ENCODE measurements at regions not wholly inside any gene's neighbourhood (a gene's known extent, or its start where the extent isn't known, plus 50 kb on each side); places are given as distances from the start of the nearest gene placed in this dataset.

DNA sequence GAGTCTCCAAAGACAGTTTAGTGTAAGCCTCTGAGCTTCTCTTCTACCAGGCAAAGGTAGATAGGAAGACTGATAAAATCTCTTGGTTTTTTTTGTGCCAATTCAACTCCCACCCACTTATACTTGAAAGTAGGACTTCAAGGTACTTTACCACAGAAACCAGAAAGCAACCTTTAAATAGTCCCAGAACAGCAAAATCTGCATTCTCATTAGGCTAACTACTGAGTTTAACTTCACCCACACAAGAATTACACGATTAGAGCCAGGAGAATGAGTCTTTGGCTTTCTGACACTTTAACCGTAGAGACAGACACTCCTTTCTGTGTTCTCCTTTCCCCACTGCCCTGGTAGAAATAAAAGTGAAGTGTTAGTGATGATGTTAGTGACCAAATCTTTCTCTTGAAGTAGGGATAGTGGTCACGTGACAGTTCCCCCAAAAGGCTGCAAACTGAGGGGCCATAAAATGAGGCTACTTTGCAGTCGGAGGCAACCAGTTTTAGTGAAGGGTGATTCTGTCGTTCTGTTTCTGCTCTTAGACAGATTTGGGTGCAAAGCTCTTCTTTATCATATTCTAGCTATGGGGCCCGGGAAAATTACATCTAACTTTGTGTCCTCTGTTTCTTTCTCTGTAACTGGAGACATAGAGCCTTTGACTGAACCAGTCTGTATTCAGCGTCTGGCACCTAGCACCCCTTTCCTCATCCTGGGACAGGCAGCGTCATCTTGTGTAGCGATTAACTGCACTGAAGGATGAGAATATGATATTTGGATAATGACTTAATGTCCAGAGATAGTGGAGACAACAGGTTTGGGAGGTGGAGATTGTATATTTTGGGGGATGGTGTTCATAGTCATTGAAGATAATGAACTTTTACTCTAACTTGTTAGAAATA is 206.4 kb upstream of the CITED2 start:
- no peaks in the 10 kb centered on the region for H3K9me3 ChIP-seq (ENCODE audit: insufficient read depth, low read depth, low read length)
- H3K27me3 ChIP-seq (ENCODE audit: insufficient read depth, low read length) = no peaks in the 10 kb centered on the region
- 92% methylated on average over 9 of the region's 9 CpGs for WGBS
- H3K36me3 ChIP-seq (ENCODE audit: insufficient read depth, low read length) = no peaks in the 10 kb centered on the region
- no peak overlapping the region for H3K9ac ChIP-seq (ENCODE audit: low read depth, low read length)
- no peak overlapping the region for H3K27ac ChIP-seq (ENCODE audit: low read depth, low read length)
- no peak overlapping the region for H3K4me3 ChIP-seq (ENCODE audit: low read length)
- H3K4me1 ChIP-seq (ENCODE audit: insufficient read depth, low read length) = peaks cover 9% of the 10 kb centered on the region

DNA sequence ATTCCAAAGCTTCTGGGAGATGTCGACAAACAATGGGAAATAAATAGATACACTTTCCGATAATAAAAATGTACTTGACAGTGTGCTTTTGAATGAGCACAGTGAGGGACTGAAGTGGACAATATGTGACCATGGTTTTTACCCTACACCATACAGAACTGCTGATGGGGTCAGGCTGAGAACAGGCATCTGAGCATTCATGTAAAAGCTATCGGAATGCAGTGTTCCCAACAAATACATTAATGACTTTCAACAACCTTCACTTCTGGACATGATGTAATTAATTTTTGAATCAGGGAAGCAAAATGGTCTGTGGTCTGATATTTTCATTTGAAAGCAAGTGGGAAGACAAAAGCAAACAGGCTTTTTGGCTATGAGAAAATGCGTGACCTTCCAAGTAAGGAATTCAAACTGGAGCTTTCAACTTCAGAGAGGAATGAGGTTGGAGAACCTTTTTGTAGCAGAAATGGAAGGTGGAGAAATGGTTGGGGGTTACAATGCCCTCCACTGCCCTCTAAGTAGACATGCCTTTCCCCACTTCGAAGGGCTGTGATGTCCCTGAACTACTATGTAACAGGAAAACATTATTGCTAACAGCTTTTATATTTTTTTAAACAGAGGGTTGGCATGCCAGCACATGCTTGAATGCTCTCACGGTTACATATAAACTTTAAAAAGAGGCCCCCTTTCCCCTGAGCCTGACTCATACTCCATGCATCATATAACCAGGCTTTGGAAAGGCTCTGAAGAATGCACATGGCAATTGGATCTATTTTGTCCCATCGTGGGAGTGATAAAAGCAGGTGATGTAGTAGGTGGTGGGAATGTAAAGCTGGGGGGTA is 203.5 kb upstream of the CITED2 start:
- Histone ChIP-seq H3K27me3 (ENCODE audit: insufficient read depth, low read length) (no peaks in the 10 kb centered on the region), H3K9ac (ENCODE audit: low read depth, low read length) (no peak overlapping the region), H3K9me3 (ENCODE audit: insufficient read depth, low read depth, low read length) (no peaks in the 10 kb centered on the region), H3K36me3 (ENCODE audit: insufficient read depth, low read length) (no peaks in the 10 kb centered on the region), H3K4me1 (ENCODE audit: insufficient read depth, low read length) (peaks cover 9% of the 10 kb centered on the region), H3K4me3 (ENCODE audit: low read length) (no peak overlapping the region), H3K27ac (ENCODE audit: low read depth, low read length) (peak overlapping the region; percentile 18; the same call in 1 of the 2 replicates)
- WGBS = 82% methylated on average over 7 of the region's 7 CpGs

DNA sequence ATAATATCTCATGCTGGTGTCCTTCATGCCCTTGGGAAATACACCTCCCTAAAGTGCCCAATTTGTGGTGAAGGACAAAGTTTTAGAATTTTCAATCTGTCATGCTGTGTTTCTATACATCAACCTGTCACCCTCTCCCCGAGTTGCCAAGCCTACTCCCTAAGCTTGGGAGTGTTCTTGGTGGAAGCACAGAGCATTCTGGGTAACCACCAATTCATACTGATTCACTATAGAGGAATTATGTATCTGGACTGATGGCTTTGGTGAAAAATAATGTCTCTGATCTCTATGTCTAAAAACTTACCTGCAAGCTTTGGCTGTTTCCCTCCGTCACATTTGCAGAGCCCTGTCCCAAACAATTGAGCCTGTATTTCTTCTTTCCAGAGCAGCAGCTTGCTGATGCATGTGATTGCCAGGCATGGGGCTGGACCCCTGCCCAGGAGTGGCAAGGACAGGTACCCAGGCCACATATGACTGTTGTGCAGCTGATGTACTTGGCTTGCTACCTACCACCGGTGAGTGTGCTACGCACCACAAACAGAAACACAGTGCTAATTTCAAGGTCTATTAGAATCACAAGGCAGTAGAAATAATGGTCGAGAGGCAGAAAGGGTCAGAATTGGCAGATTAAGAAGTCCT is 202.8 kb upstream of the CITED2 start:
- Histone ChIP-seq H3K36me3 (ENCODE audit: insufficient read depth, low read length) (no peaks in the 10 kb centered on the region), H3K27me3 (ENCODE audit: insufficient read depth, low read length) (no peaks in the 10 kb centered on the region), H3K4me1 (ENCODE audit: insufficient read depth, low read length) (peaks cover 9% of the 10 kb centered on the region), H3K4me3 (ENCODE audit: low read length) (no peak overlapping the region), H3K27ac (ENCODE audit: low read depth, low read length) (no peak overlapping the region), H3K9ac (ENCODE audit: low read depth, low read length) (no peak overlapping the region), H3K9me3 (ENCODE audit: insufficient read depth, low read depth, low read length) (no peaks in the 10 kb centered on the region)
- WGBS = 99% methylated on average over 5 of the region's 5 CpGs

DNA sequence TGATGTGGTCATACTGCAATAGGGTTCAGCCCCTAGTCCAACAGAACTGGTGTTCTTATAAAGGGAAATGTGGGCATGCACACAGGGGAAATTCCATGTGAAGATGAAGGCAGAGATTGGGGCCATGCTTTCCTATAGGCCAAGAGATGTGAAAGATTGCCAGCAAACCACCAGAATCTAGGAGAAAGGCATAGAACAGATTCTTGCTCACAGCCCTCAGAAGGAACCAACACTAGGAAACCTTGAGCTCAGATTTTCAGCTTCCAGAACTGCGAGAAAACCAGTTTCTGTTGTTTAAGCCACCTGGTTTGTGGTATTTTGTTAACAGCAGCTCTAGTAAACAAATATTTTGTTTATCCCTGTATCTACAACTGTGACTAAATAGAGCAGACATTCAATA is 197.6 kb upstream of the CITED2 start:
- Histone ChIP-seq H3K36me3 (ENCODE audit: insufficient read depth, low read length) (no peaks in the 10 kb centered on the region), H3K9me3 (ENCODE audit: insufficient read depth, low read depth, low read length) (no peaks in the 10 kb centered on the region)

DNA sequence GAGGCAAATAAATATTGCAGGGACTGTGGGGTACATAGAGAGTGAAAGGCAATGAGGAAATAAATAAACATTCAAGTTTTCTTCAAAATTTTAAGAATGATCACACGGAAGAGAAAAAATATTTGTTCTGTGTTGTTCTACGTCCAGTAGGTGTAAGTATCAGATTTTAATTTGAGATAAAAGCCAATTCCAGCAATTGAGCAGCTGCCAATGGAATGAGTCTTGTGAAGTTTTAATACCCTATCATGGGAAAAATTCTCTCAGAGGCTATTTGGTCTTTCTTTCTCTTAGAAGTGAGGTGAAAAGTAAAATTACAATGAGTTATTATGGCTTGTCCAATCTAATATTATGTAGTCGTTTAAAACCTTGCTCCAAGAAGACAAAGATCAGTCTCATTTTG is 195.7 kb upstream of the CITED2 start:
- 96% methylated on average over 2 of the region's 3 CpGs for WGBS
- Histone ChIP-seq H3K9me3 (ENCODE audit: insufficient read depth, low read depth, low read length) (no peaks in the 10 kb centered on the region), H3K27ac (ENCODE audit: low read depth, low read length) (no peak overlapping the region), H3K9ac (ENCODE audit: low read depth, low read length) (no peak overlapping the region), H3K4me1 (ENCODE audit: insufficient read depth, low read length) (no peaks in the 10 kb centered on the region; the same call in 1 of the 2 replicates), H3K36me3 (ENCODE audit: insufficient read depth, low read length) (no peaks in the 10 kb centered on the region), H3K4me3 (ENCODE audit: low read length) (no peak overlapping the region), H3K27me3 (ENCODE audit: insufficient read depth, low read length) (no peaks in the 10 kb centered on the region)

More for the DNA sequence above, 197.6 kb upstream of the CITED2 start:
- H3K4me3 ChIP-seq (ENCODE audit: low read length) = no peak overlapping the region
- no peaks in the 10 kb centered on the region for H3K27me3 ChIP-seq (ENCODE audit: insufficient read depth, low read length)
- 88% methylated on average over 1 of the region's 1 CpG for WGBS
- H3K4me1 ChIP-seq (ENCODE audit: insufficient read depth, low read length) = no peaks in the 10 kb centered on the region; the same call in 1 of the 2 replicates
- H3K27ac ChIP-seq (ENCODE audit: low read depth, low read length) = no peak overlapping the region
- H3K9ac ChIP-seq (ENCODE audit: low read depth, low read length) = no peak overlapping the region

DNA sequence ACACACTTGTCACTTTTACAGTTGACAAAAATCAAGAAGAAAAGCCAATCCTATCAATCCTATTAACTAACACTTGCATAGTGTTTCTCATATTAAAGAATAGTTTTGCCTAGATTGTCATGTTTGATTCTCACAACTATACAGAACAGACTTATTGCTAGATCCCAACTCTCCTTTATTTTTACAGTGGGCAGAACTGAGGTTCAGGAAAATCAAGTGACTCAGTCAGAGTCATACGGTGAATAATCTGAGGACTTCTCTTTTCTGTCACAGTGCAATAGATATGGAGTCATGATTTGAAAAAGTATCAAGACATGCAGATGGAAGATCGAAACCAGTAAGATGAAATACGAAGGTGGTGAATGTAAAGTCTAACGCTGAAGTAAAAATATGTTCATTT is 195.1 kb upstream of the CITED2 start:
- H3K4me3 ChIP-seq (ENCODE audit: low read length) = no peak overlapping the region
- H3K9ac ChIP-seq (ENCODE audit: low read depth, low read length) = no peak overlapping the region
- H3K36me3 ChIP-seq (ENCODE audit: insufficient read depth, low read length) = no peaks in the 10 kb centered on the region
- H3K9me3 ChIP-seq (ENCODE audit: insufficient read depth, low read depth, low read length) = no peaks in the 10 kb centered on the region
- no peaks in the 10 kb centered on the region; the same call in 1 of the 2 replicates for H3K4me1 ChIP-seq (ENCODE audit: insufficient read depth, low read length)
- H3K27ac ChIP-seq (ENCODE audit: low read depth, low read length) = no peak overlapping the region
- no peaks in the 10 kb centered on the region for H3K27me3 ChIP-seq (ENCODE audit: insufficient read depth, low read length)
- WGBS = 89% methylated on average over 4 of the region's 4 CpGs

DNA sequence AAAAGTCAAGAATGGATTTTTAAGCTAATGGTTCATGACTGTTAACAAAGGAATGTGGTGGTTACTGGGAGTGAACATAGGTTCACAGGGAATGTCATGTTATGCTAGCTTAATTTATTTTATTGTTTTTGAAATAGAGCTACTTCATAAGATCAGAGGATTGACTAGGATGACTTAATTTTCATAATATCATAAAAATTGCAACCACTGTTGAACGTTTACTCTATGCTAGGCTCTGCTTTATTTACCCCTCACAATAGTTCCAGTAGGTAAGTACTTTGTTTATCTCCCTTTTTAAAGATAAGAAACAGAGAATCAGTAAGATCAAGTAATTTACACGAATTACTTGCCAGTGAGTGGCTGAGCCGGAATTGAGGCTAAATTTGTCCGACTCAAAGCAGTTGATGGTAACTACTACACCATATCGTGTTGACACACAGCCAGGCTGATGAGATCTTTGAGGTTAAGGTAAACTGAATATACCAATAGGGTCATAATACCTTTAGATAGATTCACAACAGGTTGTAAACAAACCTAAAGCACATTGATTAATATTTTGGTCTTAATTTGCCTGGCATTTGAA is 194.6 kb upstream of the CITED2 start:
- Histone ChIP-seq H3K9me3 (ENCODE audit: insufficient read depth, low read depth, low read length) (no peaks in the 10 kb centered on the region), H3K4me3 (ENCODE audit: low read length) (no peak overlapping the region), H3K4me1 (ENCODE audit: insufficient read depth, low read length) (no peaks in the 10 kb centered on the region; the same call in 1 of the 2 replicates), H3K27me3 (ENCODE audit: insufficient read depth, low read length) (no peaks in the 10 kb centered on the region), H3K27ac (ENCODE audit: low read depth, low read length) (no peak overlapping the region), H3K36me3 (ENCODE audit: insufficient read depth, low read length) (no peaks in the 10 kb centered on the region), H3K9ac (ENCODE audit: low read depth, low read length) (no peak overlapping the region)
- 96% methylated on average over 4 of the region's 5 CpGs for WGBS

DNA sequence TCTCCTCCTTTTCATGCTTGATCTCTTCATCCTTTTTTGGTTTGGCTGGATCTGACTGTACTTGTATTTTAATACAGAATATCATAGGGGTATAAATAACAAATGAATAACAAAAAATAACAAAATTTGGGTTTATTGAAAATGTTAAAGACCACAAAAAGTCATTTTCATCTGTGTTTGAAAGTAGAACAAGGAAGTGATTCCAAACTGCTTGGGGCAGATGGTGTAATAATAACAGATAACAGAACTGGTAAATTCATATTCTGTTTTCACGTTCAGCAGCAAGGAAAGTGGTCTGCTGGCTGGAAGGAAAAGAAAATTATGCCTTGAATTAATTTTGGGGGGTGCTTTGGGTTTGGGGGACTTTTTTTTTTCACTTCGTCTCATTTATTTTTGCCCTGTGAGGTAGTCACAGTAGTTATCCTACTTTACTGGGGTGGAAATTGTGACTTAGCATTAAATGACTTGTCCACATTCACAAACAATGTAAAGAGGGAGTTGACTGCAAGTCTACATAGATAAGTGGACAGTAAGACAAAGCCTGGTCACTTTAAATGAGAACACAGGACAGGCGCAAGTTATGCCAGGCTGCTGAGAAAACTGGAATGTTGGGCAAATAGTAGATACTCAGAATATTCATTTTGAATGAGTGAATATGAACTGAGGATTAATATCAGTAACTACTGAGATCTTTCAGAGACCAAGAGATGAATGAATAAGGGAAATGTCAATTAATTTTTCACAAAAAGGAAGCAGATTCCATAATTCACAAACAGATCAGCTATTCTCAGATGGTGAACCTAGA is 193.9 kb upstream of the CITED2 start:
- no peaks in the 10 kb centered on the region; the same call in 1 of the 2 replicates for H3K4me1 ChIP-seq (ENCODE audit: insufficient read depth, low read length)
- no peak overlapping the region for H3K27ac ChIP-seq (ENCODE audit: low read depth, low read length)
- no peaks in the 10 kb centered on the region for H3K27me3 ChIP-seq (ENCODE audit: insufficient read depth, low read length)
- H3K9ac ChIP-seq (ENCODE audit: low read depth, low read length) = no peak overlapping the region
- H3K9me3 ChIP-seq (ENCODE audit: insufficient read depth, low read depth, low read length) = no peaks in the 10 kb centered on the region
- 92% methylated on average over 3 of the region's 3 CpGs for WGBS
- H3K4me3 ChIP-seq (ENCODE audit: low read length) = no peak overlapping the region
- H3K36me3 ChIP-seq (ENCODE audit: insufficient read depth, low read length) = no peaks in the 10 kb centered on the region

DNA sequence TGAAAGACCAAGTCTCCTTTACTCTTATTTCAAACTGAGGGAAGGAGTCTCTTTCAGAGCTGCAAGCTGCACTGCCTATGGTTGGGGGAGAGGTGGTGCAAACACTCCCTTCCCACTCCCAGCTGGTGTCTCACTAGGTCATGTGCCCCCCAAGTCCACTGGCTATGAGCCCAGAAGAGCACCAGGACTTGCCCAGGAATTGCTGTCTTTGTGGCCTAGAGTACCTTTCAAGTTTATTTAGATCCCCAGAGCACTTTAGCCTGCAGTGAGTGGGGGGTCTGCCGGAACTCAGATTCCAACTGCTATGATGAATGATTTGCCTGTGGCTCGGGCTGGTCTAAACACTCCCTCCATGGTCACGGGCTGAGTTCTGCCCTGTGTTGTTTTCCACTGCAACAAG is 192.6 kb upstream of the CITED2 start:
- H3K4me3 ChIP-seq (ENCODE audit: low read length) = no peak overlapping the region
- 94% methylated on average over 3 of the region's 3 CpGs for WGBS
- H3K36me3 ChIP-seq (ENCODE audit: insufficient read depth, low read length) = no peaks in the 10 kb centered on the region
- H3K9me3 ChIP-seq (ENCODE audit: insufficient read depth, low read depth, low read length) = no peaks in the 10 kb centered on the region
- H3K27ac ChIP-seq (ENCODE audit: low read depth, low read length) = no peak overlapping the region
- H3K4me1 ChIP-seq (ENCODE audit: insufficient read depth, low read length) = no peaks in the 10 kb centered on the region; the same call in 1 of the 2 replicates
- H3K9ac ChIP-seq (ENCODE audit: low read depth, low read length) = no peak overlapping the region
- no peaks in the 10 kb centered on the region for H3K27me3 ChIP-seq (ENCODE audit: insufficient read depth, low read length)

DNA sequence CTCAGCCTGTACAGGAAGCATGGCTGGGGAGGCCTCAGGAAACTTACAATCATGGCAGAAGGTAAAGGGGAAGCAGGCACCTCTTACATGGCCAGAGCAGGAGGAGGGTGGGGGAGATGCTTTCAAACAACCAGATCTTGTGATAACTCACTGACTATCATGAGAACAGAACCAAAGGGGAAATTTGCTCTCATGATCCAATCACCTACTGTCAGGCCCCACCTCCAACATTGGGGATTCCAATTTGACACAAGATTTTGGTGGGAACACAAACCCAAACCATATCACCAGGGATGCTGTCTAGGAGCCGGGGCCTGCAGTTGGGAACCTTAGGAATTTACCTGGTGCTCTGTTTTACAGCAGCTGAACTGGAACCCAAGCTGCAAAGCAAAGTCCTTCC is 191.1 kb upstream of the CITED2 start:
- no peak overlapping the region for H3K27ac ChIP-seq (ENCODE audit: low read depth, low read length)
- H3K4me3 ChIP-seq (ENCODE audit: low read length) = no peak overlapping the region
- 0% methylated on average over 1 of the region's 1 CpG for WGBS
- no peaks in the 10 kb centered on the region for H3K27me3 ChIP-seq (ENCODE audit: insufficient read depth, low read length)
- no peaks in the 10 kb centered on the region; the same call in 1 of the 2 replicates for H3K4me1 ChIP-seq (ENCODE audit: insufficient read depth, low read length)
- no peaks in the 10 kb centered on the region for H3K36me3 ChIP-seq (ENCODE audit: insufficient read depth, low read length)
- no peaks in the 10 kb centered on the region for H3K9me3 ChIP-seq (ENCODE audit: insufficient read depth, low read depth, low read length)
- no peak overlapping the region for H3K9ac ChIP-seq (ENCODE audit: low read depth, low read length)
